ENCODE measurements at regions not wholly inside any gene's neighbourhood (a gene's known extent, or its start where the extent isn't known, plus 50 kb on each side); places are given as distances from the start of the nearest gene placed in this dataset.

DNA sequence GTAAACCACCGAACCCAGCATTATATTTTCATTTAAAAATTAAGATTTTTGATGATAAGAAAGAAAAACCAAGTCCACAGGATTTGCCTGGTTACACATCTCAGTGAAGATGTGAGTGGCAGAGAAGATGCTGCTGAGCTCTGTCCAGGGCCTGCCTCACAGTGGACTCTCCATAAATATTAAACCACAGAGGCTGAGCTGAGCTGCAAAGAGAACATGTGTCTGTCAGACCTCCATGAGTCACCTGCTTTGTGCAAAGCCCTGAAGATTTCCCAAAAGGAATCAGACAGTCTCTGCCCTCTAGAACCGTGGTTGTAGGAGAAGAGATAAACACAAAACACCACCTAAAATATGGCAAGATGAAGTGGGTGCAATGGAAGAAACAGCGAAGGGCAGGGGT is 127.2 kb upstream of the TSC22D1 start:
- no peak for TF ChIP-seq POLR2A (IDR thresholded peaks at IDR 0.05)
- TF ChIP-seq CTCF (IDR thresholded peaks at IDR 0.05 in 4 of 5, conservative IDR thresholded peaks at IDR 0.05 in 1 of 5) = no peak
